ENCODE measurements at regions not wholly inside any gene's neighbourhood (a gene's known extent, or its start where the extent isn't known, plus 50 kb on each side); places are given as distances from the start of the nearest gene placed in this dataset.

GRCh38 chr5:152337484-152337883, 67.6 kb downstream of the NMUR2 start:
- DNase-seq, result no peak

- no peak for DNase-seq
Measured at GRCh38 chr5:152335461-152335860, 69.6 kb downstream of the NMUR2 start.

GRCh38 chr5:152332716-152333460, 72.2 kb downstream of the NMUR2 start:
- DNase-seq, result no peak

GRCh38 chr5:152331718-152332117, 73.4 kb downstream of the NMUR2 start:
- DNase-seq, result no peak

GRCh38 chr5:152331006-152331405, 74.1 kb downstream of the NMUR2 start:
- no peak for DNase-seq

- no peak for DNase-seq
Measured at GRCh38 chr5:152329761-152330283, 75.3 kb downstream of the NMUR2 start.

GRCh38 chr5:152329207-152329606, 75.9 kb downstream of the NMUR2 start:
- DNase-seq, result no peak

- DNase-seq, result no peak
Measured at GRCh38 chr5:152315942-152316341, 89.1 kb downstream of the NMUR2 start.

- no peak for DNase-seq
Measured at GRCh38 chr5:152314196-152314829, 90.8 kb downstream of the NMUR2 start.

GRCh38 chr5:152309926-152310450, 95.1 kb downstream of the NMUR2 start:
- DNase-seq, result no peak

- DNase-seq, result no peak
Measured at GRCh38 chr5:152306386-152306785, 98.7 kb downstream of the NMUR2 start.

GRCh38 chr5:152305525-152305924, 99.6 kb downstream of the NMUR2 start:
- DNase-seq, result no peak

- no peak for DNase-seq
Measured at GRCh38 chr5:152303841-152304240, 101.2 kb downstream of the NMUR2 start.

- DNase-seq, result no peak
Measured at GRCh38 chr5:152297866-152298265, 107.2 kb downstream of the NMUR2 start.

GRCh38 chr5:152293189-152293588, 111.9 kb downstream of the NMUR2 start:
- DNase-seq, result no peak

GRCh38 chr5:152290181-152290580, 114.9 kb downstream of the NMUR2 start:
- DNase-seq, result no peak

GRCh38 chr5:152288917-152289595, 116.0 kb downstream of the NMUR2 start:
- no peak for DNase-seq

GRCh38 chr5:152288499-152288898, 116.6 kb downstream of the NMUR2 start:
- no peak for DNase-seq

- no peak for DNase-seq
Measured at GRCh38 chr5:152285764-152286163, 119.3 kb downstream of the NMUR2 start.

- no peak for DNase-seq
Measured at GRCh38 chr5:152282331-152282730, 122.7 kb downstream of the NMUR2 start.

- no peak for DNase-seq
Measured at GRCh38 chr5:152277936-152278335, 127.1 kb downstream of the NMUR2 start.

- peak; percentile 10 for DNase-seq
Measured at GRCh38 chr5:152274224-152274623, 130.9 kb downstream of the NMUR2 start.

GRCh38 chr5:152271420-152271819, 133.7 kb downstream of the NMUR2 start:
- DNase-seq, result peak; percentile 10
